ENCODE measurements at regions not wholly inside any gene's neighbourhood (a gene's known extent, or its start where the extent isn't known, plus 50 kb on each side); places are given as distances from the start of the nearest gene placed in this dataset.
"Not testable (repeated sequence)": the region's sequence is repeated elsewhere in the genome, so short reads cannot be mapped to it uniquely, and the experiment has no call there.

DNA sequence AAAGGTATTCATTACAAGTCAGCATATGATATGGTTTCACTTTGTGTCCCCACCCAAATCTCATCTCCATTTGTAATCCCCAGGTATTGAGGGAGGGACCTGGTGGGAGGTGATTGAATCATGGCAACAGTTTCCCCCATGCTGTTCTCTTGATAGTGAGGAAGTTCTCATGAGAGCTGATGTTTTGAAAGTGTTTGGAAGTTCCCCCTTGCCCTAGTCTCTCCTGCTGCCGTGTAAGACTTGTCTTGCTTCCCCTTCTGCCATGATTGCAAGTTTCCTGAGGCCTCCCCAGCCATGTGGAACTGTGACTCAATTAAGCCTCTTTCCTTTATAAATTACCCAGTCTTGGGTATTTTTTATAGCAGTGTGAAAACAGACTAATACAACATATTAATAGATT, 213.7 kb upstream of the ADRA1D start:
- TF ChIP-seq, protein P1, sequence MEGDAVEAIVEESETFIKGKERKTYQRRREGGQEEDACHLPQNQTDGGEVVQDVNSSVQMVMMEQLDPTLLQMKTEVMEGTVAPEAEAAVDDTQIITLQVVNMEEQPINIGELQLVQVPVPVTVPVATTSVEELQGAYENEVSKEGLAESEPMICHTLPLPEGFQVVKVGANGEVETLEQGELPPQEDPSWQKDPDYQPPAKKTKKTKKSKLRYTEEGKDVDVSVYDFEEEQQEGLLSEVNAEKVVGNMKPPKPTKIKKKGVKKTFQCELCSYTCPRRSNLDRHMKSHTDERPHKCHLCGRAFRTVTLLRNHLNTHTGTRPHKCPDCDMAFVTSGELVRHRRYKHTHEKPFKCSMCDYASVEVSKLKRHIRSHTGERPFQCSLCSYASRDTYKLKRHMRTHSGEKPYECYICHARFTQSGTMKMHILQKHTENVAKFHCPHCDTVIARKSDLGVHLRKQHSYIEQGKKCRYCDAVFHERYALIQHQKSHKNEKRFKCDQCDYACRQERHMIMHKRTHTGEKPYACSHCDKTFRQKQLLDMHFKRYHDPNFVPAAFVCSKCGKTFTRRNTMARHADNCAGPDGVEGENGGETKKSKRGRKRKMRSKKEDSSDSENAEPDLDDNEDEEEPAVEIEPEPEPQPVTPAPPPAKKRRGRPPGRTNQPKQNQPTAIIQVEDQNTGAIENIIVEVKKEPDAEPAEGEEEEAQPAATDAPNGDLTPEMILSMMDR (IDR thresholded peaks at IDR 0.05) = not testable (repeated sequence)
- TF ChIP-seq POLR2A (IDR thresholded peaks at IDR 0.05) = not testable (repeated sequence)
